CD14-positive monocyte (primary cell): ENCODE measurements at regions not wholly inside any gene's neighbourhood (a gene's known extent, or its start where the extent isn't known, plus 50 kb on each side); places are given as distances from the start of the nearest gene placed in this dataset.

Experiments used
- DNase-seq, 3 donors: peaks; one replicate each; pipeline ENCODE4 v3.0.0-alpha.2; 2011 to 2022
- H2AFZ ChIP-seq: 2 replicates; pipeline ENCODE4 v1.6.0; 2012; ENCODE audit warnings: mild to moderate bottlenecking, low read depth, low read length, inconsistent platforms; ENCODE audit not compliant: insufficient read depth, poor library complexity, severe bottlenecking
- H3K27ac ChIP-seq, 2 donors: 1 replicate in 1 of 2; 2 replicates in 1 of 2; pipeline ENCODE4 v1.5.1; 2012 to 2013; ENCODE audit warnings: low read length in 2 of 2, control low read depth in 1 of 2, inconsistent platforms in 1 of 2, low read depth in 1 of 2, mild to moderate bottlenecking in 1 of 2
- H3K27me3 ChIP-seq, 2 donors: one replicate each; pipeline versions ENCODE4 v1.6.0 to v1.6.1; 2011 to 2013; ENCODE audit warnings: low read length in 2 of 2; ENCODE audit not compliant: control insufficient read depth in 2 of 2, insufficient read depth in 2 of 2
- H3K36me3 ChIP-seq, 2 donors: replicated peaks in 1 of 2; 1 replicate in 1 of 2; 2 replicates in 1 of 2; pipeline versions ENCODE4 v1.5.1 to v1.6.1; 2012 to 2013; ENCODE audit warnings: low read length in 2 of 2, control low read depth in 1 of 2, inconsistent platforms in 1 of 2, mild to moderate bottlenecking in 1 of 2; ENCODE audit not compliant: insufficient read depth in 2 of 2, control insufficient read depth in 1 of 2
- H3K4me1 ChIP-seq, 2 donors: 1 replicate in 1 of 2; 2 replicates in 1 of 2; pipeline versions ENCODE4 v1.5.1 to v1.6.1; 2012 to 2013; ENCODE audit warnings: low read length in 2 of 2, control low read depth in 1 of 2, inconsistent platforms in 1 of 2, mild to moderate bottlenecking in 1 of 2, moderate library complexity in 1 of 2; ENCODE audit not compliant: insufficient read depth in 2 of 2, control insufficient read depth in 1 of 2
- H3K4me2 ChIP-seq: replicated peaks from 2 replicates; pipeline ENCODE3; 2012; ENCODE audit warnings: low read length, moderate library complexity, mild to moderate bottlenecking; ENCODE audit not compliant: poor library complexity, severe bottlenecking; ENCODE audit errors: extremely low read depth
- H3K4me3 ChIP-seq, 3 experiments: fragments of 200-600 bp in 1 of 3; sonication (generic) in 1 of 3; replicated peaks in 1 of 3; 1 replicate in 2 of 3; 2 replicates in 1 of 3; pipeline ENCODE4 v1.5.1; 2011 to 2013; ENCODE audit warnings: low read length in 3 of 3, mild to moderate bottlenecking in 3 of 3, control low read depth in 2 of 3, low read depth in 2 of 3, inconsistent platforms in 1 of 3, moderate library complexity in 1 of 3
- H3K79me2 ChIP-seq: 2 replicates; pipeline ENCODE4 v1.6.0; 2012; ENCODE audit warnings: mild to moderate bottlenecking, control low read depth, inconsistent platforms, low read length, moderate library complexity; ENCODE audit not compliant: insufficient read depth
- H3K9ac ChIP-seq: 2 replicates; pipeline ENCODE4 v1.6.0; 2017; ENCODE audit warnings: low read length, mild to moderate bottlenecking; ENCODE audit not compliant: insufficient read depth, poor library complexity, severe bottlenecking
- H3K9me3 ChIP-seq, 2 donors: replicated peaks in 1 of 2; 1 replicate in 1 of 2; 2 replicates in 1 of 2; pipeline versions ENCODE4 v1.5.1 to v1.6.1; 2012 to 2013; ENCODE audit warnings: low read length in 2 of 2, control low read depth in 1 of 2; ENCODE audit not compliant: control insufficient read depth in 1 of 2, insufficient read depth in 1 of 2
- H4K20me1 ChIP-seq: 2 replicates; pipeline ENCODE4 v1.6.0; 2012; ENCODE audit warnings: mild to moderate bottlenecking, low read length, control low read depth, moderate library complexity; ENCODE audit not compliant: insufficient read depth
- H3K27ac Mint-ChIP-seq, 7 donors: one replicate each; pipeline ENCODE4 v1.8.0; 2020; ENCODE audit warnings: mild to moderate bottlenecking in 7 of 7, mixed read lengths in 7 of 7, moderate library complexity in 6 of 7, inconsistent platforms in 2 of 7
- H3K27me3 Mint-ChIP-seq, 3 donors: one replicate each; pipeline ENCODE4 v1.8.0; 2021 to 2022; ENCODE audit warnings: low read depth in 3 of 3, mild to moderate bottlenecking in 3 of 3, mixed read lengths in 3 of 3, moderate library complexity in 3 of 3, inconsistent platforms in 1 of 3
- H3K36me3 Mint-ChIP-seq, 2 donors: one replicate each; pipeline ENCODE4 v1.8.0; 2020; ENCODE audit warnings: mixed read lengths in 2 of 2, inconsistent platforms in 1 of 2, mild to moderate bottlenecking in 1 of 2
- H3K4me1 Mint-ChIP-seq: one replicate; pipeline ENCODE4 v1.8.0; 2020; ENCODE audit warnings: mild to moderate bottlenecking, mixed read lengths
- H3K4me3 Mint-ChIP-seq, 2 donors: one replicate each; pipeline ENCODE4 v1.8.0; 2020; ENCODE audit warnings: mild to moderate bottlenecking in 2 of 2, mixed read lengths in 2 of 2, moderate library complexity in 1 of 2
- H3K9me3 Mint-ChIP-seq, 7 donors: one replicate each; pipeline ENCODE4 v1.8.0; 2020 to 2022; ENCODE audit warnings: mixed read lengths in 7 of 7, mild to moderate bottlenecking in 6 of 7, moderate library complexity in 6 of 7, inconsistent platforms in 2 of 7
- CTCF ChIP-seq: fragments of 200-600 bp; IDR thresholded peaks from one replicate; pipeline ENCODE4 v1.8.0; 2022; ENCODE audit warnings: antibody characterized with exemption, mild to moderate bottlenecking
- WGBS: methylation state at CpG from one replicate; pipeline ENCODE4 v1.1.5; 2013; ENCODE audit warnings: missing lambda C conversion rate; ENCODE audit not compliant: insufficient coverage; 5-methylcytosine and 5-hydroxymethylcytosine counted together
- intact Hi-C, 2 donors: fragments of 100-400 bp; cut with micrococcal nuclease; formaldehyde crosslinking; loops; one replicate each; pipeline versions ENCODE4 v1.15.0 to v1.15.1; 2023

DNA sequence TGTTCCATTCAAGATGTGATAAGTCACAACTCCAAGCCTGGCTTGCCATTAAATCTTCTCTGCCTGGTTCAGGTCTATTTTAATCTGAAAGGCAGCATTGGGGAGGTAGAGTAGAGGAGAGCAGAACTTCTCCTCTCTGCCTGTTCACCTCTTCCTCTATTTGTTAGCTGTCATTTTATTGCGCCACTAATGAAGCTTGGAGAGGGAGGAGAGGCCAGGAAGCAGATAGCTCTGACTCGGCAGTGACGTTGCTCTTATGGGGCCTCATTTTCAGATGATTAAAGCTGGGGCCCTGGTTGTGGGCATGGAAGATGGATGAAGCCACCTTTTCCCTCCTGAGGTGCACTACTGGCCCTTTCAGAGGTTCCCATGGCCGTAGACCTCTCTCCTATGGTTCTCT, 207.3 kb downstream of the MID1IP1 start:
- Histone ChIP-seq H3K36me3 (no peaks in the 10 kb centered on the region), H2AFZ (peak overlapping the region; percentile 54), H3K9me3 (no peaks in the 10 kb centered on the region), H4K20me1 (no peaks in the 10 kb centered on the region), H3K4me2 (no peak overlapping the region), H3K79me2 (no peaks in the 10 kb centered on the region), H3K9ac (no peak overlapping the region), H3K27me3 (no peaks in the 10 kb centered on the region), H3K27ac (peak overlapping the region; percentile 44 to 75), H3K4me1 (peaks cover 15% of the 10 kb centered on the region in 2 donors), H3K4me3 (no peak overlapping the region)
- no CpG with 5 or more reads among the region's 4 CpGs for WGBS
- H3K4me3 Mint-ChIP-seq, result no peak overlapping the region
- DNase-seq, result peak; percentile 76 to 86 (median 77)
- TF ChIP-seq CTCF, result no peak
- H3K9me3 Mint-ChIP-seq, result peaks cover 0 to 5% (median 0%) of the 10 kb centered on the region in 7 donors
- intact Hi-C loops, result no loop called here
- H3K27me3 Mint-ChIP-seq, result peaks cover 0 to 3% (median 0%) of the 10 kb centered on the region in 3 donors
- H3K4me1 Mint-ChIP-seq, result peaks cover 14% of the 10 kb centered on the region
- no peaks in the 10 kb centered on the region for H3K36me3 Mint-ChIP-seq
- H3K27ac Mint-ChIP-seq, result peak overlapping the region; percentile 80 to 91 (median 87)

DNA sequence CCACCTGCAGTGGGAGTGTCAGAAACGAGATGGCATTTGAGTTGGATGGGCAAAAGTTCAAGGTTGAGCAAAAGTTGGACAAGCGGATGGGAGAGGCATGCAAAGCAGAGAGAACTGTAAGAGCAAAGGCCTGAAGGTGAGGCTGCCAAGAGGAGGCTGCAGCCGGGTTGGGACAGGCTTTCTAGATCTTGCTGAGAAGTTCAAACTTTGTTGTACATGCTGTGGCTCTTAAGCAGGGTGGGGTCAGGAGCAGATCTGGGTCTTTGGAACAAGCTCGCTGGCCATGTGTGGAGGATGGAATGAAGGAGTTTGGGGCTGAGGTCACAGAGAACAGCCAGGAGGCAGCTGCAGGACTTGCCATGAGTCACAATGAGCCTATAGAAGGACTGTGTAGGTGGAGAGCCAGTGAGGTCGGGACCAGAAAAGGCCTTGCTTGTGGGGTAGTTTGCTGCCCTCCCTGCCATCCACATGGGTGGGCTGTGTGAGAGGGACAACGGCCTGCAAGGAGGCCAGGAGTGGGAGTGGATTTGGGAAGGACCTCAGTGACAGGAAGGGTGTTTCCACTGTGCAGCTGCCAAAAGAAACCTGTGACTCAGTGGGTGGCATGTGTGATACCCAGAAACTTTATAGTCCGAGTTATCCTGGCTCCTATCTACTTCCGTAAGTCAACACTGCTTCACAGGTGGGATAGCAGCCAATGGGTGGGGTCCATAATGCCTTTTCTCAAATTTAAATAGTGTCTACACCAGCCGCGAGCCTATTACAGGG, 210.4 kb downstream of the MID1IP1 start:
- Mint-ChIP-seq H3K4me3 (no peak overlapping the region), H3K27ac (peak overlapping the region in 1 of 7 donors; percentile 77), H3K36me3 (no peaks in the 10 kb centered on the region), H3K4me1 (peaks cover 14% of the 10 kb centered on the region), H3K9me3 (peaks cover 0 to 4% (median 0%) of the 10 kb centered on the region in 7 donors), H3K27me3 (peaks cover 0 to 3% (median 0%) of the 10 kb centered on the region in 3 donors)
- Histone ChIP-seq H3K27me3 (no peaks in the 10 kb centered on the region), H3K9me3 (no peaks in the 10 kb centered on the region), H4K20me1 (no peaks in the 10 kb centered on the region), H2AFZ (no peak overlapping the region), H3K4me2 (no peak overlapping the region), H3K27ac (no peak overlapping the region), H3K36me3 (no peaks in the 10 kb centered on the region), H3K79me2 (no peaks in the 10 kb centered on the region), H3K9ac (no peak overlapping the region), H3K4me3 (no peak overlapping the region), H3K4me1 (peaks cover 15% of the 10 kb centered on the region in 2 donors)
- DNase-seq, result no peak
- TF ChIP-seq CTCF, result no peak
- WGBS, result 100% methylated on average over 2 of the region's 10 CpGs
- intact Hi-C loops, result no loop called here
